ENCODE measurements at regions not wholly inside any gene's neighbourhood (a gene's known extent, or its start where the extent isn't known, plus 50 kb on each side); places are given as distances from the start of the nearest gene placed in this dataset.
A peak's percentile ranks its signal among the peaks of the same experiment; 100 is the strongest.

DNA sequence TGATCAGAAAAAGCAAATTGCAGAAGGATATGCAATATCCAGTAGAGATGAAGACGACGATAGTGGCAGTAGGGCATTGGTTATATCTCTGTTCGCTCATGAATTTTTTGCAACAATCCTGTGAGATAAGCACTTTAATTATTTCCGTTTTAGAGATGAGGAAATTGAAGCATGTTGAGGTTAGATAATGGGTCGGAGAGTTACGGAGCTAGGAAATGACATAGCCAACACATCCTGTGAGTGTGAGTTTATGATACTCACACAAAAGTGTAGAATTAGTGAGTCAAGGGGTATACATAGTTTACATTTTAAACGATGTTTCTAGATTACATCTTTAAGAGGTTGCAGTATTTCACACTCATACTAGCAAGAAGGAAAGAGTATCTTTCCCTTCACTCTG is 123.1 kb upstream of the ARL4C start:
- DNase-seq (no peak), ATAC-seq (peak; percentile 10)
- Mint-ChIP-seq H3K36me3 (ENCODE audit: low read depth) (no peaks in the 10 kb centered on the region), H3K27me3 (peaks cover 4% of the 10 kb centered on the region), H3K4me3 (no peak overlapping the region), H3K4me1 (peaks cover 13% of the 10 kb centered on the region), H3K27ac (peak overlapping the region; percentile 21)
- no peaks in the 10 kb centered on the region for H3K9me3 ChIP-seq (ENCODE audit: control insufficient read depth, low read length, poor library complexity, severe bottlenecking)

DNA sequence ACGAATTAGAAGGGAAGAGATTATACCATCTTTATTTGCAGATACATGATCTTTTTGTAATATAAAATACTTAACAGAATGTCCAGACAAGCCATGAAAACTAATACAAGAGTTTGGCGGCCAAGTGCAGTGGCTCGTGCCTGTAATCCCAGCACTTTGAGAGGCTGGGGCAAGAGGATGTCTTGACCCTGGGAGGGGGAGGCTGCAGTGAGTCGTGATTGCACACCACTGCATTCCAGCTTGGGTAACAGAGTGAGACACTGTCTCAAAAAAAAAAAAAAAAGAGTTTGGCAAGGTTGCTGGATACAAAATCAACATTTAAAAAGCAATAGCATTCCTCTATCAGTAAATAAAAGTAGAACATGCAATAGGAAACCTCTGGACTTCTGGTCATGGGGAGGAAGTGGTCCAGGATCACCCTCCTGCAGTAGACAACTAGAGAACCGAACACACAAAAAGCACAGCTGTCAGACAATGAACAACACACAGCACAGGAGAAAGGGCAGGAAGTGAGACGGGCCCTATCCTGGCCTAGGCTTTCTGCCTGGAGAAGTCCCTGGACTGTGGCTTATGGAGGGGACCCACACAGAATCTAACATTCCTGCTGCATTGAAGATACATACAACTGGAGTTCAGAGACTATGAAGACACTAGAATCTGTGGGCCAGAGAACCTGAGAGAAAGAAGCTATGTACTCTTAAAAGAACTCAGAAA is 118.9 kb upstream of the ARL4C start:
- no peak overlapping the region for H3K4me3 Mint-ChIP-seq
- DNase-seq (no peak), ATAC-seq (no peak)
- no peaks in the 10 kb centered on the region for H3K36me3 Mint-ChIP-seq (ENCODE audit: low read depth)
- H3K27ac Mint-ChIP-seq, result no peak overlapping the region
- peaks cover 10% of the 10 kb centered on the region for H3K4me1 Mint-ChIP-seq
- H3K27me3 Mint-ChIP-seq, result peaks cover 3% of the 10 kb centered on the region
- no peaks in the 10 kb centered on the region for H3K9me3 ChIP-seq (ENCODE audit: control insufficient read depth, low read length, poor library complexity, severe bottlenecking)

DNA sequence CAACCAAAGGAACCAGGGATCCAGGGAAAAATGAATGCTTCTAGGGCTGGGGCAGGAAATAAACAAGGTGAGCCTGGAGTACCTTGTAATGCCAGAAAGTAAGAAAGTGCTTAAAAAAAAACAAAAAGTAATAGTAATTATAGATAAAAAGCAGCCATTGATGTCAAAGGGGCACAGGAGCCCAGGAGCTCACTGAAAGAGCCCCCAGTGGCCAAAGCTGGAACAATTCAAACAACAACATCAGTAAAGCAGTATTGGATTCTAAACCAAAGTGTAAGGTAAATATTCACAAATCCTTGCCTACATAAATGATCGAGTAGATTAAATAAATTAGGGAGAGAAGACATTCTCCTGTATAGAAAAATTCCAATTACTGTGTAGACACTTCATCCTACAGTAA is 114.3 kb upstream of the ARL4C start:
- ATAC-seq (no peak), DNase-seq (no peak)
- peaks cover 35% of the 10 kb centered on the region for H3K27me3 Mint-ChIP-seq
- no peak overlapping the region for H3K4me3 Mint-ChIP-seq
- H3K27ac Mint-ChIP-seq, result no peak overlapping the region
- peaks cover 3% of the 10 kb centered on the region for H3K36me3 Mint-ChIP-seq (ENCODE audit: low read depth)
- no peaks in the 10 kb centered on the region for H3K9me3 ChIP-seq (ENCODE audit: control insufficient read depth, low read length, poor library complexity, severe bottlenecking)
- H3K4me1 Mint-ChIP-seq, result no peaks in the 10 kb centered on the region

DNA sequence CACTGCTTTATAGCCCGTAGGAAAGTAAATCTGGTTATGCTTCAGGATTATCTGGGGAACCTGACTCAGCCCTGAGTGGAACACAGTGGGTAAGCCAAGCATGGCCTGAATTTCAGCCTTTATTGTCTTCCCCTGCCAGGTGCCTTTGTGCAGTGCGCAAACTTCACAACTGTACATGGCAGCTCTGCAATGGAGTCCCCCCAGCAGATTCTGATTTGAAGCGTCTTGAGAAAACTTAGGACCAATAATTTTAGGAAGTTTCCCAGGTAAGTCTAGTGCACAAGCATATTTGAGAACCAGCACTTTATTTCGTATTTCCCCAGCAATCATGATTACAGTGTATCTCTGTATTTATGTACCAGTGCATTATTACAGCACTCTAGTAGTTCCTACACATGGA is 112.1 kb upstream of the ARL4C start:
- ATAC-seq, result no peak
- no peaks in the 10 kb centered on the region for H3K4me1 Mint-ChIP-seq
- H3K27me3 Mint-ChIP-seq, result peaks cover 53% of the 10 kb centered on the region
- H3K9me3 ChIP-seq (ENCODE audit: control insufficient read depth, low read length, poor library complexity, severe bottlenecking), result no peaks in the 10 kb centered on the region
- no peak for DNase-seq
- H3K27ac Mint-ChIP-seq, result no peak overlapping the region
- H3K36me3 Mint-ChIP-seq (ENCODE audit: low read depth), result peaks cover 3% of the 10 kb centered on the region
- H3K4me3 Mint-ChIP-seq, result no peak overlapping the region

DNA sequence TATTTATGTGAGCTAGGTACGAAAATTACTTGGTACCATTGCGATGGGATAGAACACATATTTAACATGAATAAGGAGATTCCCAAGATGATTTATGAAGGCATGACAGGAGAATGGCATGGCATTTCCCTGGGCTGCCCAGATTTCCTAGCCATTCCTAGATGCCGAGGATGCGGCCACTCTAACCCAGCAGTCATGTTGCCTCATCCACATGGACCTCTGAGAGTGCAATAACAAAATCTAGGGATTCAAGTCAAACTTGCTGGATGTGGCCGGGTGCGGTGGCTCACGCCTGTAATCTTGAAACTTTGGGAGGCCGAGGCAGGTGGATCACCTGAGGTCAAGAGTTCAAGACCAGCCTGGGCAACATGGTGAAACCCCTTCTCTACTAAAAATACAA is 110.8 kb upstream of the ARL4C start:
- Mint-ChIP-seq H3K27ac (no peak overlapping the region), H3K27me3 (peaks cover 62% of the 10 kb centered on the region), H3K4me1 (peaks cover 3% of the 10 kb centered on the region), H3K4me3 (no peak overlapping the region), H3K36me3 (ENCODE audit: low read depth) (peaks cover 5% of the 10 kb centered on the region)
- no peaks in the 10 kb centered on the region for H3K9me3 ChIP-seq (ENCODE audit: control insufficient read depth, low read length, poor library complexity, severe bottlenecking)
- no peak for DNase-seq
- no peak for ATAC-seq

DNA sequence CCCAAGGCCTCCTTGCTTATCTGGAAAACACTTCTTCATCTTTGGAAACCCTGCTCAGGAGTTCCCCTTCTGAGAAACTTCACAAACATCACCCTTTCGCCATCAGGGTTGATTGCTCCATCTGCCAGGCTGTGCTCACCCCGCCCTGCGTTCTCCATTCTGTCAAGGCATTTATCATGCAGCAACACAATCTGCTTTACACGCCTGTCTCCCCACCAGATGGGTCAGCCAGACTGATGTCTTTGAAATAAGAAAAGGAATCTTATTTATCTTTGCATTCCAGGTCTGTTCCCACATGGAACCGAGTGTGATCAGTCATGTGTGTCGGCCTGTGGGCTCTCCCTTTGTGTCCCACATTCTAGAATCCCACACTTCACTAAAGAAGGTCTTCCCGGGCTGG is 110.0 kb upstream of the ARL4C start:
- H3K4me3 Mint-ChIP-seq, result no peak overlapping the region
- no peak overlapping the region for H3K27ac Mint-ChIP-seq
- H3K4me1 Mint-ChIP-seq, result peaks cover 3% of the 10 kb centered on the region
- peaks cover 62% of the 10 kb centered on the region for H3K27me3 Mint-ChIP-seq
- DNase-seq (no peak), ATAC-seq (no peak)
- H3K36me3 Mint-ChIP-seq (ENCODE audit: low read depth), result peaks cover 5% of the 10 kb centered on the region
- no peaks in the 10 kb centered on the region for H3K9me3 ChIP-seq (ENCODE audit: control insufficient read depth, low read length, poor library complexity, severe bottlenecking)

DNA sequence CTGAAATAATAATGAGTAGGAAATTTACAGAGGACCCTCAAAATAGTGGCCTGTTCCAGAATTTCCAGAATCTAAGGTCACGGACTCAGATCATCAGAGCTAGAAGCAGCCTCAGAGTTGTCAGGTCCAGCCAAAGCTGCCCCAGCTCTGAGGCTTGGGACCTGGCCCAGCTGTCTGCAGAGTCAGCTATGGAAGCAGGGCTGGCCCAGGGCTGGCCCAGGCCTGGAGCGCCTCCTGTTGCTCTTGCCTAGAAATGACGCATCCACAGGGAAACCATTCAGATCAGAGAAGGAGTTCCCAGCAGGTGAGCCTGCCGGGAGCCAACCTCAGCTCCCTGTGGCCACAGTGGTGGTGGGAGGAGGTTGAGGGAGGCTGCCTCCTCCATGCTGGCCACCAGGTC is 106.7 kb upstream of the ARL4C start:
- DNase-seq, result no peak
- H3K36me3 Mint-ChIP-seq (ENCODE audit: low read depth), result peaks cover 3% of the 10 kb centered on the region

DNA sequence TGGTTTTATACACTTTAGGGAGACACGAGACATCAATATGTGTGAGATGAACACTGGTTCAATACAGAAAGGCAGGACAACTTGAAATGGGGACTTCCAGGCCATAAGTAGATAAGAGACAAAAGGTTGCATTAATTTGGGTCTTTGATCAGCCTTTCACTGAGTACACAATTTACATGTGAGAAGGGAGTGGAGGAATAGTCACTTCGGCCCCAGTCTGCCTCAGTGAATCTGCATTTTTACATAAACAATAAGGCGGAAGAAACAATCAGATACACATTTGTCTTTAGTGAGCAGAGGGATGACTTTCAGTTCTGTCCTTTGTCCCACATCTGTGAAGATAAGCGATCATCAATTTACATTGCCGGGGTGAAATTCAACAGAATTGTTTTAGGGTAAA is 104.3 kb upstream of the ARL4C start:
- H3K36me3 Mint-ChIP-seq (ENCODE audit: low read depth), result peaks cover 5% of the 10 kb centered on the region
- no peak overlapping the region for H3K4me3 Mint-ChIP-seq
- peaks cover 48% of the 10 kb centered on the region for H3K27me3 Mint-ChIP-seq
- no peaks in the 10 kb centered on the region for H3K9me3 ChIP-seq (ENCODE audit: control insufficient read depth, low read length, poor library complexity, severe bottlenecking)
- H3K27ac Mint-ChIP-seq, result no peak overlapping the region
- DNase-seq (no peak), ATAC-seq (no peak)
- peaks cover 3% of the 10 kb centered on the region for H3K4me1 Mint-ChIP-seq

More for the DNA sequence above, 106.7 kb upstream of the ARL4C start:
- Mint-ChIP-seq H3K27me3 (peaks cover 44% of the 10 kb centered on the region), H3K4me3 (no peak overlapping the region), H3K27ac (no peak overlapping the region), H3K4me1 (peaks cover 3% of the 10 kb centered on the region)
- no peaks in the 10 kb centered on the region for H3K9me3 ChIP-seq (ENCODE audit: control insufficient read depth, low read length, poor library complexity, severe bottlenecking)
- no peak for ATAC-seq

DNA sequence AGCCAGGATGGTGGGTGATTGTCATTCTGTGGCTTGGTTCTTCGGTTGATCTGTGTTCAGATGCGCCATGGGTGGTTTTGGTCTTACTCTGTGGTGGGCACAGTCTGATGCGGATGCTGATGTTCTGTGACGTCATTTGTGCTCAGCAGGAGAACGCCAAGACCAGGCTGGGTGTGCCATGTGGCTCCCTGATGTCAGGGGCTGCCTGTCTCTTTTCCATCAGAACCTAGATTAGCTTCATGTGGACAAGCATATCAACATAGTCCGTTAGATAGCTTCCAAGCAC is 100.6 kb upstream of the ARL4C start:
- H3K4me1 Mint-ChIP-seq, result no peaks in the 10 kb centered on the region
- H3K27ac Mint-ChIP-seq, result no peak overlapping the region
- H3K36me3 Mint-ChIP-seq (ENCODE audit: low read depth), result peaks cover 2% of the 10 kb centered on the region
- no peak overlapping the region for H3K4me3 Mint-ChIP-seq
- DNase-seq (no peak), ATAC-seq (no peak)
- H3K9me3 ChIP-seq (ENCODE audit: control insufficient read depth, low read length, poor library complexity, severe bottlenecking), result no peaks in the 10 kb centered on the region
- peaks cover 33% of the 10 kb centered on the region for H3K27me3 Mint-ChIP-seq

DNA sequence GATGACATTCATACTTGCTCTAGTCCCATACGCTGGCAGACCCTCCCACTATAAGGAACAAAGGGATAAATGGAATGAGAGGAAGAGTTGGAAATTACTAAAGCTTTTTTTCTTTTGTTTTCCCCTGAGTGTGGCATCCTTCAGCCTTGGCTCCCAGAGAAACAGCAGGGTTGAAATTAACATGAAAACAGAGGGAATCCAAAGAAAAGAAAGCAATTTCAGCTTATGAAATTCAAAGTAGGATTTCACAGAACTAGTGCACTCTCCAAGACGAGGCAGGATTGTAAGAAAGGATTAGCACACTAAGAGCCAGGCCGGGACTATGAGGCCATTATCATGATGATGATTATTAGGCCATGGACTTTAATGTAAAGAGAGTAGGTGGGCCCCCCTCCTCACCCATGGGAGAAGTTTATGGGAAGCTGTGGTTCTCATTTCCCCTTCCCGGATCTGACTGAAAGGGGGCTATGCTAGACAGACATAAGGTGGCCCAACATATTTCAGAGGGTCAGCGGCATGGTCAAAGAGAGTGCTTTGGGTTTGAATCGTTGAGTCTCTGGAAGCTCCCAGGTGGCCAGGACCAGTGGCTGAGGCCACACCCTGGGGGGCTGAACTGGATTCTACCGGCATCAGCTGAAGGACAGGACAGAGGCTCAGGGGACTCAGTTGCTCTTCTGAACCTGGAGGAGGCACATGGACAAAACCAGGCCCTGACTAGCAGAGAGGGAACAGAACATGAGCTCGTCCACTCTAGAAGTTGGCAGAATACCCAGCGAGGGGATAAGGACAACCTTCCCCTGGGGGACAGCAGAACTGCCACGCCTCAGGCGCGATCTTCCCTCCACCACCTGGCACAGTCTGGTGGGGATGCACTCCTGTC is 100.1 kb upstream of the ARL4C start:
- H3K4me3 Mint-ChIP-seq, result no peak overlapping the region
- peaks cover 39% of the 10 kb centered on the region for H3K27me3 Mint-ChIP-seq
- H3K27ac Mint-ChIP-seq, result no peak overlapping the region
- H3K4me1 Mint-ChIP-seq, result no peaks in the 10 kb centered on the region
- no peak for DNase-seq
- H3K9me3 ChIP-seq (ENCODE audit: control insufficient read depth, low read length, poor library complexity, severe bottlenecking), result no peaks in the 10 kb centered on the region
- no peak for ATAC-seq
- H3K36me3 Mint-ChIP-seq (ENCODE audit: low read depth), result peaks cover 2% of the 10 kb centered on the region

DNA sequence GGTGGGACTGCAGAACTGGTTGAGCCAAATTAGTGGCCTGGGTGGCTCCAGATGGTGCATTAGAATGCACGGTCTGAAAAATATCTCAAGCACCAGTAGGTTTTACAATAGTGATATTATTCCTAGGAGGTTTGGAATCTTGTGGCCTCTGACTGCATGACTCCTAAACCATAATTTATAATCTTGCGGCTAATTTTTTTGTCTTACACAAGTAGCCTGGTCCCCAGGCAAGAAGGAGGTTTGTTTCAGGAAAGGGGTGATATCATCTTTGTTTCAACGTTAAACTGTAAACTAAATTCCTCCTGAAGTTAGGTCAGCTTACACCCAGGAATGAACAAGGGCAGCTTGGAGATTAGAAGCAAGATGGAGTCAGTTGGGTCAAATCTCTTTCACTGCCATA is 98.9 kb upstream of the ARL4C start:
- no peak overlapping the region for H3K4me3 Mint-ChIP-seq
- no peaks in the 10 kb centered on the region for H3K4me1 Mint-ChIP-seq
- no peak for DNase-seq
- peaks cover 2% of the 10 kb centered on the region for H3K36me3 Mint-ChIP-seq (ENCODE audit: low read depth)
- no peak for ATAC-seq
- H3K27me3 Mint-ChIP-seq, result peaks cover 43% of the 10 kb centered on the region
- H3K27ac Mint-ChIP-seq, result no peak overlapping the region
- no peaks in the 10 kb centered on the region for H3K9me3 ChIP-seq (ENCODE audit: control insufficient read depth, low read length, poor library complexity, severe bottlenecking)

DNA sequence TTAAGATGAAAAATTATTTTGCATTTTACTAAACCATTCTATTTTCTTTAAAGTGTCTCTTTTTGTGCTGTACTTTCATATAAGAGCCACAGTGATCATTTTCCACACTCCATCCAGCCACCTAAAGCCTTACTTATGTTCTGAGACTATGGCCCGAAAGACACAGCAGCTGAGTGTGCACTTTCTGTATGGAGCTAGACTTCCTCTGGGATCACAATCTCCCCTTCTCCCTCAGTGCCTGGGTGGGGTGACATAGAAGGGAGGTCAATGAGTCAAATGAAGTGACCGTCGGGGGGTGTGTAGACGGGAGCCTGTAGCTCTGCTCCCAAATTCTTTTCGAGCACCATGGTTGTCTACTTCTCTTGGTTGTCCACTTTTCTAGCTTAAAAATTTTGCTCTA is 97.8 kb upstream of the ARL4C start:
- peaks cover 47% of the 10 kb centered on the region for H3K27me3 Mint-ChIP-seq
- ATAC-seq (no peak), DNase-seq (no peak)
- peaks cover 2% of the 10 kb centered on the region for H3K36me3 Mint-ChIP-seq (ENCODE audit: low read depth)
- no peaks in the 10 kb centered on the region for H3K9me3 ChIP-seq (ENCODE audit: control insufficient read depth, low read length, poor library complexity, severe bottlenecking)
- H3K4me1 Mint-ChIP-seq, result no peaks in the 10 kb centered on the region
- H3K27ac Mint-ChIP-seq, result no peak overlapping the region
- H3K4me3 Mint-ChIP-seq, result no peak overlapping the region

DNA sequence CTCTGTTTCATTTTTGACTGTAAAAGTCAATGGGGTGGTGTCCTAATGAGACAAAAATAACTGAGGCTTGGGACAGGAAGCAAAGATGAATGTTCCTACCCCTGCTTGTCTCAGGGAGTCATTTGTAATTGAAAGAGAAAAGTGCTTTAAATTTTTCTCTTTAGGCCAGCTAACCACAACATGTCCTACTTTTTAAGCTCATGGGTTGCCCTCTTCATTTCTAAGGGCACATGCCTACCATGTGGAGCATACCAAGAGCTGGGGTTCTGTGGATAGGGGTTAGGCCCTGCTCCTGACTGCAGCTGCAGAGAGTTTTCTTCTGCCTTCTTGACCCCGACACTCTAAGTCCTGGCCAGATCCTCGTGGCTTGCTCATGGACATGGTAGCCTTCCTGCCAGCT is 96.8 kb upstream of the ARL4C start:
- no peak overlapping the region for H3K27ac Mint-ChIP-seq
- H3K27me3 Mint-ChIP-seq, result peaks cover 58% of the 10 kb centered on the region
- H3K4me1 Mint-ChIP-seq, result no peaks in the 10 kb centered on the region
- no peak overlapping the region for H3K4me3 Mint-ChIP-seq
- no peaks in the 10 kb centered on the region for H3K9me3 ChIP-seq (ENCODE audit: control insufficient read depth, low read length, poor library complexity, severe bottlenecking)
- H3K36me3 Mint-ChIP-seq (ENCODE audit: low read depth), result peaks cover 2% of the 10 kb centered on the region
- DNase-seq (no peak), ATAC-seq (no peak)

DNA sequence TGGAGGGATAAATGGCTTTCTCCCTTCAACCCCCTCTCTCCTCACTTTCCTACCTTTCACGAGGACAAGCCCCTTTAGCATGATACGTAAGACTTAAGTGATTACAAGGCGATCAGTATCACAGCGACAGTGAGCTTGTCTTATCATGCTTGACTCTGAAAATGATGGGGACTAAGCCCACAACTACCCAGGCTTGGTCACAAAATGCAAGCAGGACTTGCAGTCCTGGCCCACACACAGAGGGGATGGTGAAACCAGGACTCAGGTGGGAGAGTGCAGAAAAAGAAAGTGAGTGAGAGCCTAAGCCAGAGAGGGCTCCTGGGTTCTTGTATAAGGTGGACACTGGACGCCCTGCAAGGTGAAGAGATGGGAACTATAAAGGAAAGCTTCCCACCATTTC is 95.7 kb upstream of the ARL4C start:
- no peak for ATAC-seq
- DNase-seq, result no peak
- Mint-ChIP-seq H3K36me3 (ENCODE audit: low read depth) (peaks cover 1% of the 10 kb centered on the region), H3K4me3 (no peak overlapping the region), H3K27me3 (peaks cover 63% of the 10 kb centered on the region), H3K27ac (no peak overlapping the region), H3K4me1 (no peaks in the 10 kb centered on the region)
- H3K9me3 ChIP-seq (ENCODE audit: control insufficient read depth, low read length, poor library complexity, severe bottlenecking), result no peaks in the 10 kb centered on the region
